DOHH2 (cell line): ENCODE measurements at regions not wholly inside any gene's neighbourhood (a gene's known extent, or its start where the extent isn't known, plus 50 kb on each side); places are given as distances from the start of the nearest gene placed in this dataset.

Experiments
- H3F3A ChIP-seq: fragments of 200-600 bp; sonication (generic), shearing (Covaris generic); 2 replicates; pipeline ENCODE4 v1.6.0; 2016; ENCODE audit warnings: antibody characterized with exemption, mild to moderate bottlenecking; ENCODE audit not compliant: control insufficient read depth, insufficient read depth
- H3K27ac ChIP-seq: fragments of 200-600 bp; sonication (generic); 2 replicates; pipeline ENCODE4 v1.5.1; 2014; ENCODE audit warnings: low read depth, mild to moderate bottlenecking, low read length, moderate library complexity
- H3K27me3 ChIP-seq: fragments of 200-600 bp; sonication (generic); 2 replicates; pipeline ENCODE4 v1.6.1; 2014; ENCODE audit warnings: mild to moderate bottlenecking, low read length, mixed read lengths; ENCODE audit not compliant: control insufficient read depth
- H3K36me3 ChIP-seq: fragments of 200-600 bp; sonication (generic); 2 replicates; pipeline ENCODE4 v1.6.1; 2014; ENCODE audit warnings: mild to moderate bottlenecking, low read length, moderate library complexity, mixed read lengths; ENCODE audit not compliant: control insufficient read depth
- H3K4me1 ChIP-seq: fragments of 200-600 bp; sonication (generic); 2 replicates; pipeline ENCODE4 v1.6.1; 2014; ENCODE audit warnings: mild to moderate bottlenecking, low read length, mixed read lengths; ENCODE audit not compliant: control insufficient read depth
- H3K4me2 ChIP-seq: fragments of 200-600 bp; sonication (generic); 2 replicates; pipeline ENCODE4 v1.6.0; 2014; ENCODE audit warnings: mild to moderate bottlenecking, low read length, moderate library complexity
- H3K4me3 ChIP-seq: fragments of 200-600 bp; sonication (generic); 2 replicates; pipeline ENCODE4 v1.5.1; 2014; ENCODE audit warnings: mild to moderate bottlenecking, low read length, mixed read lengths
- H3K79me2 ChIP-seq: fragments of 200-600 bp; sonication (generic); 2 replicates; pipeline ENCODE4 v1.6.1; 2014; ENCODE audit warnings: mild to moderate bottlenecking, low read length, mixed read lengths; ENCODE audit not compliant: control insufficient read depth
- H3K9me2 ChIP-seq: fragments of 200-600 bp; sonication (generic); replicated peaks from 2 replicates; pipeline ENCODE4 v1.6.1; 2014; ENCODE audit warnings: mild to moderate bottlenecking, low read length, mixed read lengths; ENCODE audit not compliant: control insufficient read depth
- H3K9me3 ChIP-seq: fragments of 200-600 bp; sonication (generic); 2 replicates; pipeline ENCODE4 v1.6.1; 2014; ENCODE audit warnings: antibody characterized with exemption, low read length, mixed read lengths; ENCODE audit not compliant: control insufficient read depth, insufficient read depth
- H4K20me1 ChIP-seq: fragments of 200-600 bp; sonication (generic); 2 replicates; pipeline ENCODE4 v1.6.0; 2014; ENCODE audit warnings: low read depth, mild to moderate bottlenecking, antibody characterized with exemption, low read length, moderate library complexity; ENCODE audit not compliant: control insufficient read depth, insufficient read depth
- EZH2phosphoT487 ChIP-seq: fragments of 200-600 bp; sonication (generic); IDR thresholded peaks from 2 replicates; pipeline ENCODE4 v1.6.1; 2017; ENCODE audit warnings: borderline replicate concordance, mild to moderate bottlenecking, antibody characterized with exemption, low read length, moderate library complexity, mixed read lengths
- TF ChIP-seq, protein P1 (sequence below): fragments of 200-600 bp; sonication (generic); IDR thresholded peaks from one replicate; pipeline ENCODE4 v1.5.1; 2014; ENCODE audit warnings: antibody characterized with exemption, mild to moderate bottlenecking, low read depth, low read length; ENCODE audit not compliant: poor library complexity, severe bottlenecking

DNA sequence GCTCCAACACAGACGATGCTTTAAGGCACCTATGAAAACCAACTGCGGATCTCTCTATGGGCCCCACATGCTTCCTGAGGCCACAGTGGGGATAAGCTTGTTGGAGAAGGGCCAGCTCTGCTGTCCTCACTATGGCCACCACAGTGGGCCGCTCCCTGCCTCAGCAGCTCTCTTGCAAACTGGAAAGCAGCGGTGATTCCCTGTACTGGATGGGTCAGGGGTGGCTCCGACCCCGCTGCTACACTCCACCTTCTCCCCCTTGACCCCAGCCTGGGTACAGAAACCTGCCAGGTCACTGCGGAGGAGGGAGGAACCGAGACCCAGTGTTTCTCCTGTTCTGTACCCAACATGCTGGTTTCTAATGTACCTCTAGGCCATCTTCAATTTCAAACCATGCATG is 403.9 kb downstream of the CTTN start:
- TF ChIP-seq, protein P1, sequence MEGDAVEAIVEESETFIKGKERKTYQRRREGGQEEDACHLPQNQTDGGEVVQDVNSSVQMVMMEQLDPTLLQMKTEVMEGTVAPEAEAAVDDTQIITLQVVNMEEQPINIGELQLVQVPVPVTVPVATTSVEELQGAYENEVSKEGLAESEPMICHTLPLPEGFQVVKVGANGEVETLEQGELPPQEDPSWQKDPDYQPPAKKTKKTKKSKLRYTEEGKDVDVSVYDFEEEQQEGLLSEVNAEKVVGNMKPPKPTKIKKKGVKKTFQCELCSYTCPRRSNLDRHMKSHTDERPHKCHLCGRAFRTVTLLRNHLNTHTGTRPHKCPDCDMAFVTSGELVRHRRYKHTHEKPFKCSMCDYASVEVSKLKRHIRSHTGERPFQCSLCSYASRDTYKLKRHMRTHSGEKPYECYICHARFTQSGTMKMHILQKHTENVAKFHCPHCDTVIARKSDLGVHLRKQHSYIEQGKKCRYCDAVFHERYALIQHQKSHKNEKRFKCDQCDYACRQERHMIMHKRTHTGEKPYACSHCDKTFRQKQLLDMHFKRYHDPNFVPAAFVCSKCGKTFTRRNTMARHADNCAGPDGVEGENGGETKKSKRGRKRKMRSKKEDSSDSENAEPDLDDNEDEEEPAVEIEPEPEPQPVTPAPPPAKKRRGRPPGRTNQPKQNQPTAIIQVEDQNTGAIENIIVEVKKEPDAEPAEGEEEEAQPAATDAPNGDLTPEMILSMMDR: no peak
- no peak for TF ChIP-seq EZH2phosphoT487
- no peaks in the 10 kb centered on the region for H3K4me1 ChIP-seq
- no peaks in the 10 kb centered on the region for H4K20me1 ChIP-seq
- H3K4me3 ChIP-seq: no peak overlapping the region
- no peak overlapping the region for H3K27ac ChIP-seq
- H3K27me3 ChIP-seq: no peaks in the 10 kb centered on the region
- H3K36me3 ChIP-seq: no peaks in the 10 kb centered on the region
- H3K9me3 ChIP-seq: no peaks in the 10 kb centered on the region
- H3K4me2 ChIP-seq: no peak overlapping the region
- no peaks in the 10 kb centered on the region for H3F3A ChIP-seq
- no peaks in the 10 kb centered on the region for H3K9me2 ChIP-seq
- H3K79me2 ChIP-seq: no peaks in the 10 kb centered on the region

DNA sequence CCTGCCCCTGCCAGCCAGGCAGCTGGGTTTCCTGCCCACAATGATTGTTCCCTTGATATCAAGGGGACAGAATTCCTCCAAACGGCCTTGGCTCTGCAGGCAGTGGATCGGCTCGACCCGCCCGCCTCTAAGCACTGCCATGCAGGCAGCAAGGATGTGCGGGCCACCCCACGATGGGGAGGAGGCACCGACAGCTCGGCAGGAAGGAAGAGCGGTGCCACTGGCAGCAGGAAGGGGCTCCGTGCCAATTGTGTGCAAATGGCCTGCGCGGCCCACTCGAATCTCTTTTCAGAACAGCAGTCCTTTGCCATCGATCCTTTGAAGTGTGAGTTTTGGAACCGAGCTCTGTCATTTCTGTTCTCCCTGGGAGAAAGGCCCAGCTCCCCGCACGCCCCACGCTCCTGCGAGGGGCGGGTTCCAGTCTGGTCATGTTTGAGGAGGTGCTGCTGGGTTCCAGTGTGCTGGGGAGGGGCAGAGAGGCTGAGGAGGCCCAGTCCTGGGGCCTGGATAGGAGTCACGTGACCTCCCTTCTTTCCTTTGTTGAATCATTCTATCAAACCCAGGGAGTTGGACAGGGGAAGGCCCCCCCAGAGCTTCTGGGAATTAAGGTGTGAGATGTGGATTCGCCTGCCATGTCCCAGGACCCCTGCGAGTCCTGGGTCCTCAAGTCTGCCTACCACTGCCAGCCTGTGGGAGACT is 406.0 kb downstream of the CTTN start:
- Histone ChIP-seq H3K27ac (no peak overlapping the region), H3K4me2 (no peak overlapping the region), H3K4me1 (no peaks in the 10 kb centered on the region), H3K27me3 (no peaks in the 10 kb centered on the region), H3K36me3 (no peaks in the 10 kb centered on the region), H3K9me3 (no peaks in the 10 kb centered on the region), H3K9me2 (no peaks in the 10 kb centered on the region), H4K20me1 (no peaks in the 10 kb centered on the region), H3K79me2 (no peaks in the 10 kb centered on the region), H3K4me3 (no peak overlapping the region), H3F3A (no peaks in the 10 kb centered on the region)
- no peak for TF ChIP-seq EZH2phosphoT487
- TF ChIP-seq, protein P1: no peak

DNA sequence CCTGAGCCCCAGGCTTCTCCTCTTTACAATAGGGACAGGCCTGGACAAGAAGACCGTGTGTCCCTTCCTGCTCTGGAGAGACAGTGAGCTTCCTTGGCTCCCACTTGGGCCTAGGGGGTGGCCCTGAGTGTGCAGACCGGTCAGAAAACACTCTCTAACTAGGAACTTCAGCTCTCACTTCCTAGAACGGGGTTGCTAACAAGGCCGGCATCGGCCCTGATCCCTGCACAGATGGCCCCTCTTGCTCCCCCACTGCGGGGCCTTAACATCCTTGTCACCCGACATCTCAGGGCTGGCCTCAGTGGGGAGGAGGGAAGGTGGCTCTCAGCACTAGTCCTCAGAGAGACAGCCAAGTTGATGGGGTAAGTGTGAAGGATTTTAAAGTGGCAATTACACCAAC is 406.9 kb downstream of the CTTN start:
- Histone ChIP-seq H3F3A (no peaks in the 10 kb centered on the region), H3K4me1 (no peaks in the 10 kb centered on the region), H3K9me3 (no peaks in the 10 kb centered on the region), H3K27ac (no peak overlapping the region), H3K79me2 (no peaks in the 10 kb centered on the region), H3K27me3 (no peaks in the 10 kb centered on the region), H3K9me2 (no peaks in the 10 kb centered on the region), H4K20me1 (no peaks in the 10 kb centered on the region), H3K4me2 (no peak overlapping the region), H3K36me3 (no peaks in the 10 kb centered on the region), H3K4me3 (no peak overlapping the region)
- TF ChIP-seq EZH2phosphoT487: no peak
- TF ChIP-seq, protein P1: no peak
